H1 (cell line): ENCODE measurements at regions not wholly inside any gene's neighbourhood (a gene's known extent, or its start where the extent isn't known, plus 50 kb on each side); places are given as distances from the start of the nearest gene placed in this dataset.

Experiments
- TF ChIP-seq, protein P1 (sequence below): fragments of 300-600 bp; sonication (generic); IDR thresholded peaks from 2 replicates; pipeline ENCODE4 v1.7.1; 2012; ENCODE audit warnings: low read length, moderate library complexity, mild to moderate bottlenecking, inconsistent platforms; ENCODE audit not compliant: insufficient replicate concordance

DNA sequence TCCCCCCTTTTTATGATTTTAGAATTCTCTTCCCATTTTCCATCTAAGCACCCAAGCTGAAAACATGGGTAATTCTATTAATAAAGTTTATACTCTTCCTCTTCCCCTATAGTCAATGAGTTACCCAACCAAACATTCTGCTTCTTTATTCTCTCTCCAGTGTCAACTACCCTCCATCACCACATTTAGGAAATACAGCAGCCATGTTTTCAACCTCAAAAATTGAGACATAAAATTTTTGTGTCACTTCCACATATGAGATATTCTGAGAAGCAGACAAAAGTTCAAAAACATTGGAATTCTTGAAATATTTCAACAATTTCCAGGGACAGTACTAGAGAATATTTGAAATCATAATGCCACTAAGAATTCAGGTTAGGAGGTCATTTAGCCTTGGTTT is 64.8 kb upstream of the ATP1A1 start (continued):
- TF ChIP-seq, protein P1, sequence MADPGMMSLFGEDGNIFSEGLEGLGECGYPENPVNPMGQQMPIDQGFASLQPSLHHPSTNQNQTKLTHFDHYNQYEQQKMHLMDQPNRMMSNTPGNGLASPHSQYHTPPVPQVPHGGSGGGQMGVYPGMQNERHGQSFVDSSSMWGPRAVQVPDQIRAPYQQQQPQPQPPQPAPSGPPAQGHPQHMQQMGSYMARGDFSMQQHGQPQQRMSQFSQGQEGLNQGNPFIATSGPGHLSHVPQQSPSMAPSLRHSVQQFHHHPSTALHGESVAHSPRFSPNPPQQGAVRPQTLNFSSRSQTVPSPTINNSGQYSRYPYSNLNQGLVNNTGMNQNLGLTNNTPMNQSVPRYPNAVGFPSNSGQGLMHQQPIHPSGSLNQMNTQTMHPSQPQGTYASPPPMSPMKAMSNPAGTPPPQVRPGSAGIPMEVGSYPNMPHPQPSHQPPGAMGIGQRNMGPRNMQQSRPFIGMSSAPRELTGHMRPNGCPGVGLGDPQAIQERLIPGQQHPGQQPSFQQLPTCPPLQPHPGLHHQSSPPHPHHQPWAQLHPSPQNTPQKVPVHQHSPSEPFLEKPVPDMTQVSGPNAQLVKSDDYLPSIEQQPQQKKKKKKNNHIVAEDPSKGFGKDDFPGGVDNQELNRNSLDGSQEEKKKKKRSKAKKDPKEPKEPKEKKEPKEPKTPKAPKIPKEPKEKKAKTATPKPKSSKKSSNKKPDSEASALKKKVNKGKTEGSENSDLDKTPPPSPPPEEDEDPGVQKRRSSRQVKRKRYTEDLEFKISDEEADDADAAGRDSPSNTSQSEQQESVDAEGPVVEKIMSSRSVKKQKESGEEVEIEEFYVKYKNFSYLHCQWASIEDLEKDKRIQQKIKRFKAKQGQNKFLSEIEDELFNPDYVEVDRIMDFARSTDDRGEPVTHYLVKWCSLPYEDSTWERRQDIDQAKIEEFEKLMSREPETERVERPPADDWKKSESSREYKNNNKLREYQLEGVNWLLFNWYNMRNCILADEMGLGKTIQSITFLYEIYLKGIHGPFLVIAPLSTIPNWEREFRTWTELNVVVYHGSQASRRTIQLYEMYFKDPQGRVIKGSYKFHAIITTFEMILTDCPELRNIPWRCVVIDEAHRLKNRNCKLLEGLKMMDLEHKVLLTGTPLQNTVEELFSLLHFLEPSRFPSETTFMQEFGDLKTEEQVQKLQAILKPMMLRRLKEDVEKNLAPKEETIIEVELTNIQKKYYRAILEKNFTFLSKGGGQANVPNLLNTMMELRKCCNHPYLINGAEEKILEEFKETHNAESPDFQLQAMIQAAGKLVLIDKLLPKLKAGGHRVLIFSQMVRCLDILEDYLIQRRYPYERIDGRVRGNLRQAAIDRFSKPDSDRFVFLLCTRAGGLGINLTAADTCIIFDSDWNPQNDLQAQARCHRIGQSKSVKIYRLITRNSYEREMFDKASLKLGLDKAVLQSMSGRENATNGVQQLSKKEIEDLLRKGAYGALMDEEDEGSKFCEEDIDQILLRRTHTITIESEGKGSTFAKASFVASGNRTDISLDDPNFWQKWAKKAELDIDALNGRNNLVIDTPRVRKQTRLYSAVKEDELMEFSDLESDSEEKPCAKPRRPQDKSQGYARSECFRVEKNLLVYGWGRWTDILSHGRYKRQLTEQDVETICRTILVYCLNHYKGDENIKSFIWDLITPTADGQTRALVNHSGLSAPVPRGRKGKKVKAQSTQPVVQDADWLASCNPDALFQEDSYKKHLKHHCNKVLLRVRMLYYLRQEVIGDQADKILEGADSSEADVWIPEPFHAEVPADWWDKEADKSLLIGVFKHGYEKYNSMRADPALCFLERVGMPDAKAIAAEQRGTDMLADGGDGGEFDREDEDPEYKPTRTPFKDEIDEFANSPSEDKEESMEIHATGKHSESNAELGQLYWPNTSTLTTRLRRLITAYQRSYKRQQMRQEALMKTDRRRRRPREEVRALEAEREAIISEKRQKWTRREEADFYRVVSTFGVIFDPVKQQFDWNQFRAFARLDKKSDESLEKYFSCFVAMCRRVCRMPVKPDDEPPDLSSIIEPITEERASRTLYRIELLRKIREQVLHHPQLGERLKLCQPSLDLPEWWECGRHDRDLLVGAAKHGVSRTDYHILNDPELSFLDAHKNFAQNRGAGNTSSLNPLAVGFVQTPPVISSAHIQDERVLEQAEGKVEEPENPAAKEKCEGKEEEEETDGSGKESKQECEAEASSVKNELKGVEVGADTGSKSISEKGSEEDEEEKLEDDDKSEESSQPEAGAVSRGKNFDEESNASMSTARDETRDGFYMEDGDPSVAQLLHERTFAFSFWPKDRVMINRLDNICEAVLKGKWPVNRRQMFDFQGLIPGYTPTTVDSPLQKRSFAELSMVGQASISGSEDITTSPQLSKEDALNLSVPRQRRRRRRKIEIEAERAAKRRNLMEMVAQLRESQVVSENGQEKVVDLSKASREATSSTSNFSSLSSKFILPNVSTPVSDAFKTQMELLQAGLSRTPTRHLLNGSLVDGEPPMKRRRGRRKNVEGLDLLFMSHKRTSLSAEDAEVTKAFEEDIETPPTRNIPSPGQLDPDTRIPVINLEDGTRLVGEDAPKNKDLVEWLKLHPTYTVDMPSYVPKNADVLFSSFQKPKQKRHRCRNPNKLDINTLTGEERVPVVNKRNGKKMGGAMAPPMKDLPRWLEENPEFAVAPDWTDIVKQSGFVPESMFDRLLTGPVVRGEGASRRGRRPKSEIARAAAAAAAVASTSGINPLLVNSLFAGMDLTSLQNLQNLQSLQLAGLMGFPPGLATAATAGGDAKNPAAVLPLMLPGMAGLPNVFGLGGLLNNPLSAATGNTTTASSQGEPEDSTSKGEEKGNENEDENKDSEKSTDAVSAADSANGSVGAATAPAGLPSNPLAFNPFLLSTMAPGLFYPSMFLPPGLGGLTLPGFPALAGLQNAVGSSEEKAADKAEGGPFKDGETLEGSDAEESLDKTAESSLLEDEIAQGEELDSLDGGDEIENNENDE = no peak
